GM12878 (cell line): ENCODE measurements at regions not wholly inside any gene's neighbourhood (a gene's known extent, or its start where the extent isn't known, plus 50 kb on each side); places are given as distances from the start of the nearest gene placed in this dataset.

ENCODE experiments used
- ATAC-seq: fragments of 200-7000 bp; cut with Tn5 transposase; 3 replicates; pipeline ENCODE4 v1.9.1; 2020; ENCODE audit warnings: mild to moderate bottlenecking, moderate library complexity
- BruUV-seq: library from RNA; stranded (reverse); fragments of 400-500 nt; replicated peaks from 2 replicates; lab custom pipeline; 2021; lab: Mats Ljungman, UMichigan
- CTCF ChIA-PET: fragments of 300-600 bp; sonication (Branson Sonifier 250); formaldehyde crosslinking; extraction: SDS; loops from one replicate; lab custom pipeline; 2021; ENCODE audit warnings: inconsistent platforms; lab: Yijun Ruan, JAX
- POLR2A ChIA-PET: fragments of 350-600 bp; formaldehyde crosslinking; extraction: SDS; loops from one replicate; lab custom pipeline; 2021; ENCODE audit warnings: inconsistent platforms; lab: Charles Lee
- RAD21 ChIA-PET: fragments of 300-600 bp; sonication (Branson Sonifier 250); formaldehyde crosslinking; loops from one replicate; lab custom pipeline; 2023; ENCODE audit warnings: antibody characterized with exemption; ENCODE audit not compliant: unreplicated experiment; lab: Charles Lee
- SMC1A ChIA-PET: fragments of 300-600 bp; sonication (Branson Sonifier 250); formaldehyde crosslinking; loops from one replicate; lab custom pipeline; 2023; ENCODE audit not compliant: unreplicated experiment, uncharacterized antibody; lab: Charles Lee
- DNase-seq: peaks from one replicate; pipeline ENCODE4 v3.0.0-alpha.2; 2011; ENCODE audit warnings: low read depth, low spot score
- FAIRE-seq: peaks from 3 replicates; lab custom pipeline; 2011; peaks lifted over from hg19 to GRCh38; lab: Jason Lieb, UNC
- H2AFZ ChIP-seq: 2 replicates; pipeline ENCODE4 v1.6.0; 2011; ENCODE audit warnings: low read depth, low read length, control low read depth; ENCODE audit not compliant: control insufficient read depth
- H3K27ac ChIP-seq: 2 replicates; pipeline ENCODE4 v1.5.1; 2011; ENCODE audit warnings: control low read depth; ENCODE audit not compliant: control insufficient read depth, insufficient read depth
- H3K27me3 ChIP-seq, 2 experiments: replicated peaks in 1 of 2; 2 replicates each; pipeline versions ENCODE4 v1.6.0 to v1.6.1; 2011; ENCODE audit warnings: low read length in 1 of 2; ENCODE audit not compliant: control insufficient read depth in 2 of 2, insufficient read depth in 2 of 2
- H3K36me3 ChIP-seq, 2 experiments: 2 replicates each; pipeline ENCODE4 v1.5.1; 2011; ENCODE audit warnings: low read length in 1 of 2; ENCODE audit not compliant: control insufficient read depth in 2 of 2, insufficient read depth in 2 of 2
- H3K4me1 ChIP-seq: 2 replicates; pipeline ENCODE4 v1.6.1; 2011; ENCODE audit warnings: mild to moderate bottlenecking, low read length, moderate library complexity, mixed read lengths; ENCODE audit not compliant: control insufficient read depth, insufficient read depth
- H3K4me2 ChIP-seq: 2 replicates; pipeline ENCODE4 v1.6.0; 2011; ENCODE audit warnings: control low read depth; ENCODE audit not compliant: control insufficient read depth, insufficient read depth
- H3K4me3 ChIP-seq: fragments of 200-600 bp; sonication (generic); 2 replicates; pipeline ENCODE4 v1.5.1; 2016
- H3K79me2 ChIP-seq: 2 replicates; pipeline ENCODE4 v1.6.0; 2011; ENCODE audit warnings: low read length; ENCODE audit not compliant: control insufficient read depth, insufficient read depth
- H3K9ac ChIP-seq: 2 replicates; pipeline ENCODE4 v1.8.0; 2011; ENCODE audit warnings: low read length, control low read depth, mixed read lengths; ENCODE audit not compliant: control insufficient read depth, insufficient read depth
- H3K9me3 ChIP-seq: replicated peaks from 3 replicates; pipeline ENCODE4 v1.5.1; 2011; ENCODE audit warnings: mild to moderate bottlenecking, low read length; ENCODE audit not compliant: control insufficient read depth, insufficient read depth
- H4K20me1 ChIP-seq: 2 replicates; pipeline ENCODE4 v1.6.0; 2011; ENCODE audit not compliant: control insufficient read depth, insufficient read depth
- DPF2 ChIP-seq: fragments of 450-650 bp; IDR thresholded peaks from 2 replicates; pipeline ENCODE4 v1.6.1; 2017; ENCODE audit warnings: mild to moderate bottlenecking
- E4F1 ChIP-seq: fragments of 450-650 bp; IDR thresholded peaks from 2 replicates; pipeline ENCODE4 v1.6.1; 2018; ENCODE audit warnings: borderline replicate concordance, mild to moderate bottlenecking; ENCODE audit not compliant: partially characterized antibody
- HDAC2 ChIP-seq: fragments of 200-600 bp; sonication (generic); IDR thresholded peaks from 2 replicates; pipeline ENCODE4 v1.6.1; 2017
- NR2C1 ChIP-seq: fragments of 450-650 bp; IDR thresholded peaks from 2 replicates; pipeline ENCODE4 v1.6.1; 2017; ENCODE audit warnings: antibody characterized with exemption, mild to moderate bottlenecking, moderate library complexity
- RFX5 ChIP-seq: IDR thresholded peaks from 2 replicates; pipeline ENCODE4 v1.6.1; 2011; ENCODE audit warnings: low read depth, low read length, improper control_type of control experiment
- ZNF217 ChIP-seq: fragments of 450-650 bp; IDR thresholded peaks from 2 replicates; pipeline ENCODE4 v1.6.1; 2017; ENCODE audit warnings: antibody characterized with exemption, mild to moderate bottlenecking
- WGBS: methylation state at CpG from one replicate; pipeline ENCODE4 v1.1.6; 2016; ENCODE audit warnings: low lambda C conversion rate; ENCODE audit not compliant: insufficient replicate concordance, insufficient coverage; ENCODE audit errors: missing lambda C conversion rate; 5-methylcytosine and 5-hydroxymethylcytosine counted together
- in situ Hi-C: fragments of 300-500 bp; cut with MboI; formaldehyde crosslinking; loops from 9 replicates; pipeline ENCODE4 v1.14.3; 2018; ENCODE audit warnings: mixed read lengths
- intact Hi-C: fragments of 100-400 bp; cut with micrococcal nuclease; formaldehyde crosslinking; loops from one replicate; pipeline ENCODE4 v1.14.2; 2022; ENCODE audit not compliant: unreplicated experiment
- TF ChIP-seq, protein P1 (sequence below): IDR thresholded peaks from 2 replicates; pipeline ENCODE4 v1.6.1; 2012; ENCODE audit warnings: low read length, inconsistent platforms
- TF ChIP-seq, protein P2 (sequence below): fragments of 450-650 bp; IDR thresholded peaks from 2 replicates; pipeline ENCODE4 v1.6.1; 2017; ENCODE audit warnings: mild to moderate bottlenecking, low read depth, inconsistent platforms; ENCODE audit not compliant: poor library complexity, severe bottlenecking

DNA sequence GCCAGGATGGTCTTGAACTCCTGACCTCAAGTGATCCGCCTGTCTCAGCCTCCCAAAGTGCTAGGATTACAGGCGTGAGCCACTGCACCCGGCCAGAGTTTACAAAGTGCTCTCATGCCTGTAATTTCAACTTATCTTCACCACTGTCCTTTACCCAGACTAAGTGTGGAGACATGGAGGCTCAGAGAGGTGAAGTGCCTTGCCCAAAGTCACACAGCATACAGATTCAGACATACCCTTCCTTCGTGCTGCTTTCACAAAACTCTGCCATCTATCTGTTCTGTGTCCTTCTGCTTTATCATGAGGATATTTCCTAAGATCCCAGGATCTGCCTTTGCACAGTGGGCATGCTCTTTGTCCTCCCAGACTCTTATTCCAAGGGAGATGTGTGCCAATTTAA, 143.6 kb upstream of the SYT13 start:
- CTCF ChIA-PET, result no interaction called here
- Histone ChIP-seq H3K27ac (no peak overlapping the region), H3K36me3 (no peaks in the 10 kb centered on the region), H3K9me3 (no peaks in the 10 kb centered on the region), H3K79me2 (no peaks in the 10 kb centered on the region), H2AFZ (no peak overlapping the region), H3K4me1 (no peaks in the 10 kb centered on the region), H3K4me3 (no peak overlapping the region), H3K27me3 (peaks cover 0 to 4% of the 10 kb centered on the region in 2 experiments; a peak in 2 of 4 replicates), H3K9ac (no peak overlapping the region), H3K4me2 (no peak overlapping the region), H4K20me1 (no peaks in the 10 kb centered on the region)
- FAIRE-seq, result no peak
- ATAC-seq, result no peak
- no TSS peak for BruUV-seq
- SMC1A ChIA-PET, result no interaction called here
- no peak for DNase-seq
- in situ Hi-C loops (no loop called here), intact Hi-C loops (no loop called here)
- WGBS, result 0% methylated on average over 4 of the region's 4 CpGs
- RAD21 ChIA-PET, result no interaction called here
- POLR2A ChIA-PET, result no interaction called here
- TF ChIP-seq HDAC2 (no peak), E4F1 (no peak)

GRCh38 chr11:45428541-45429230, 142.5 kb upstream of the SYT13 start:
- RAD21 ChIA-PET, result no interaction called here
- no peaks in the 10 kb centered on the region for H3K4me1 ChIP-seq
- no peak overlapping the region for H3K9ac ChIP-seq
- WGBS, result 27% methylated on average over 7 of the region's 7 CpGs
- POLR2A ChIA-PET, result interaction anchor here (0.5 kb wide), 1 partner anchor 11 kb away, joined by 4 read pairs; no protein-coding TSS in a partner anchor
- H3K4me2 ChIP-seq, result no peak overlapping the region
- CTCF ChIA-PET, result interaction anchor here (0.7 kb wide), 1 partner anchor 527 kb away, joined by 3 read pairs; no protein-coding TSS in a partner anchor
- SMC1A ChIA-PET, result no interaction called here
- FAIRE-seq (no peak), ATAC-seq (no peak), DNase-seq (no peak)
- no peaks in the 10 kb centered on the region for H3K9me3 ChIP-seq
- peaks cover 0 to 4% of the 10 kb centered on the region in 2 experiments; a peak in 2 of 4 replicates for H3K27me3 ChIP-seq
- H3K27ac ChIP-seq, result no peak overlapping the region
- H3K79me2 ChIP-seq, result no peaks in the 10 kb centered on the region
- in situ Hi-C loops, result no loop called here
- BruUV-seq, result no TSS peak
- no peak overlapping the region for H3K4me3 ChIP-seq
- intact Hi-C loops, result no loop called here
- no peak overlapping the region for H2AFZ ChIP-seq
- no peaks in the 10 kb centered on the region for H3K36me3 ChIP-seq
- no peaks in the 10 kb centered on the region for H4K20me1 ChIP-seq
- TF ChIP-seq NR2C1 (no peak), ZNF217 (no peak), RFX5 (no peak), DPF2 (no peak)
- TF ChIP-seq, protein P1, sequence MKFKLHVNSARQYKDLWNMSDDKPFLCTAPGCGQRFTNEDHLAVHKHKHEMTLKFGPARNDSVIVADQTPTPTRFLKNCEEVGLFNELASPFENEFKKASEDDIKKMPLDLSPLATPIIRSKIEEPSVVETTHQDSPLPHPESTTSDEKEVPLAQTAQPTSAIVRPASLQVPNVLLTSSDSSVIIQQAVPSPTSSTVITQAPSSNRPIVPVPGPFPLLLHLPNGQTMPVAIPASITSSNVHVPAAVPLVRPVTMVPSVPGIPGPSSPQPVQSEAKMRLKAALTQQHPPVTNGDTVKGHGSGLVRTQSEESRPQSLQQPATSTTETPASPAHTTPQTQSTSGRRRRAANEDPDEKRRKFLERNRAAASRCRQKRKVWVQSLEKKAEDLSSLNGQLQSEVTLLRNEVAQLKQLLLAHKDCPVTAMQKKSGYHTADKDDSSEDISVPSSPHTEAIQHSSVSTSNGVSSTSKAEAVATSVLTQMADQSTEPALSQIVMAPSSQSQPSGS, result no peak
- TF ChIP-seq, protein P2, sequence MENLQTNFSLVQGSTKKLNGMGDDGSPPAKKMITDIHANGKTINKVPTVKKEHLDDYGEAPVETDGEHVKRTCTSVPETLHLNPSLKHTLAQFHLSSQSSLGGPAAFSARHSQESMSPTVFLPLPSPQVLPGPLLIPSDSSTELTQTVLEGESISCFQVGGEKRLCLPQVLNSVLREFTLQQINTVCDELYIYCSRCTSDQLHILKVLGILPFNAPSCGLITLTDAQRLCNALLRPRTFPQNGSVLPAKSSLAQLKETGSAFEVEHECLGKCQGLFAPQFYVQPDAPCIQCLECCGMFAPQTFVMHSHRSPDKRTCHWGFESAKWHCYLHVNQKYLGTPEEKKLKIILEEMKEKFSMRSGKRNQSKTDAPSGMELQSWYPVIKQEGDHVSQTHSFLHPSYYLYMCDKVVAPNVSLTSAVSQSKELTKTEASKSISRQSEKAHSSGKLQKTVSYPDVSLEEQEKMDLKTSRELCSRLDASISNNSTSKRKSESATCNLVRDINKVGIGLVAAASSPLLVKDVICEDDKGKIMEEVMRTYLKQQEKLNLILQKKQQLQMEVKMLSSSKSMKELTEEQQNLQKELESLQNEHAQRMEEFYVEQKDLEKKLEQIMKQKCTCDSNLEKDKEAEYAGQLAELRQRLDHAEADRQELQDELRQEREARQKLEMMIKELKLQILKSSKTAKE, result no peak
